GM12878 (cell line): ENCODE measurements at regions not wholly inside any gene's neighbourhood (a gene's known extent, or its start where the extent isn't known, plus 50 kb on each side); places are given as distances from the start of the nearest gene placed in this dataset.

Experiments
- ATAC-seq: fragments of 200-7000 bp; cut with Tn5 transposase; 3 replicates; pipeline ENCODE4 v1.9.1; 2020; ENCODE audit warnings: mild to moderate bottlenecking, moderate library complexity
- BruUV-seq: library from RNA; stranded (reverse); fragments of 400-500 nt; replicated peaks from 2 replicates; lab custom pipeline; 2021; lab: Mats Ljungman, UMichigan
- CTCF ChIA-PET: fragments of 300-600 bp; sonication (Branson Sonifier 250); formaldehyde crosslinking; extraction: SDS; loops from one replicate; lab custom pipeline; 2021; ENCODE audit warnings: inconsistent platforms; lab: Yijun Ruan, JAX
- POLR2A ChIA-PET: fragments of 350-600 bp; formaldehyde crosslinking; extraction: SDS; loops from one replicate; lab custom pipeline; 2021; ENCODE audit warnings: inconsistent platforms; lab: Charles Lee
- RAD21 ChIA-PET: fragments of 300-600 bp; sonication (Branson Sonifier 250); formaldehyde crosslinking; loops from one replicate; lab custom pipeline; 2023; ENCODE audit warnings: antibody characterized with exemption; ENCODE audit not compliant: unreplicated experiment; lab: Charles Lee
- SMC1A ChIA-PET: fragments of 300-600 bp; sonication (Branson Sonifier 250); formaldehyde crosslinking; loops from one replicate; lab custom pipeline; 2023; ENCODE audit not compliant: unreplicated experiment, uncharacterized antibody; lab: Charles Lee
- DNase-seq: peaks from one replicate; pipeline ENCODE4 v3.0.0-alpha.2; 2011; ENCODE audit warnings: low read depth, low spot score
- FAIRE-seq: peaks from 3 replicates; lab custom pipeline; 2011; peaks lifted over from hg19 to GRCh38; lab: Jason Lieb, UNC
- H2AFZ ChIP-seq: 2 replicates; pipeline ENCODE4 v1.6.0; 2011; ENCODE audit warnings: low read depth, low read length, control low read depth; ENCODE audit not compliant: control insufficient read depth
- H3K27ac ChIP-seq: 2 replicates; pipeline ENCODE4 v1.5.1; 2011; ENCODE audit warnings: control low read depth; ENCODE audit not compliant: control insufficient read depth, insufficient read depth
- H3K27me3 ChIP-seq, 2 experiments: replicated peaks in 1 of 2; 2 replicates each; pipeline versions ENCODE4 v1.6.0 to v1.6.1; 2011; ENCODE audit warnings: low read length in 1 of 2; ENCODE audit not compliant: control insufficient read depth in 2 of 2, insufficient read depth in 2 of 2
- H3K36me3 ChIP-seq, 2 experiments: 2 replicates each; pipeline ENCODE4 v1.5.1; 2011; ENCODE audit warnings: low read length in 1 of 2; ENCODE audit not compliant: control insufficient read depth in 2 of 2, insufficient read depth in 2 of 2
- H3K4me1 ChIP-seq: 2 replicates; pipeline ENCODE4 v1.6.1; 2011; ENCODE audit warnings: mild to moderate bottlenecking, low read length, moderate library complexity, mixed read lengths; ENCODE audit not compliant: control insufficient read depth, insufficient read depth
- H3K4me2 ChIP-seq: 2 replicates; pipeline ENCODE4 v1.6.0; 2011; ENCODE audit warnings: control low read depth; ENCODE audit not compliant: control insufficient read depth, insufficient read depth
- H3K4me3 ChIP-seq: fragments of 200-600 bp; sonication (generic); 2 replicates; pipeline ENCODE4 v1.5.1; 2016
- H3K79me2 ChIP-seq: 2 replicates; pipeline ENCODE4 v1.6.0; 2011; ENCODE audit warnings: low read length; ENCODE audit not compliant: control insufficient read depth, insufficient read depth
- H3K9ac ChIP-seq: 2 replicates; pipeline ENCODE4 v1.8.0; 2011; ENCODE audit warnings: low read length, control low read depth, mixed read lengths; ENCODE audit not compliant: control insufficient read depth, insufficient read depth
- H3K9me3 ChIP-seq: replicated peaks from 3 replicates; pipeline ENCODE4 v1.5.1; 2011; ENCODE audit warnings: mild to moderate bottlenecking, low read length; ENCODE audit not compliant: control insufficient read depth, insufficient read depth
- H4K20me1 ChIP-seq: 2 replicates; pipeline ENCODE4 v1.6.0; 2011; ENCODE audit not compliant: control insufficient read depth, insufficient read depth
- ASH2L ChIP-seq: fragments of 300-600, 200-600 bp; sonication (generic); IDR thresholded peaks from 2 replicates; pipeline ENCODE4 v1.6.1; 2017; ENCODE audit warnings: low read depth, mild to moderate bottlenecking, borderline replicate concordance
- BCL11A ChIP-seq: IDR thresholded peaks from 2 replicates; pipeline ENCODE4 v1.6.1; 2011; ENCODE audit warnings: low read depth, low read length
- BMI1 ChIP-seq: fragments of 450-650 bp; IDR thresholded peaks from 2 replicates; pipeline ENCODE4 v1.6.1; 2016; ENCODE audit warnings: mild to moderate bottlenecking, moderate library complexity, borderline replicate concordance
- BRCA1 ChIP-seq: IDR thresholded peaks from 2 replicates; pipeline ENCODE4 v1.6.1; 2011; ENCODE audit warnings: low read depth, low read length, improper control_type of control experiment
- CEBPB ChIP-seq, 2 experiments: fragments of 150-350 bp in 1 of 2; IDR thresholded peaks; 2 replicates each; pipeline ENCODE4 v1.6.1; 2012 to 2014; ENCODE audit warnings: low read depth in 2 of 2, low read length in 2 of 2, borderline replicate concordance in 1 of 2, inconsistent platforms in 1 of 2
- CHD1 ChIP-seq: IDR thresholded peaks from 2 replicates; pipeline ENCODE4 v1.6.1; 2012; ENCODE audit warnings: low read depth, low read length, improper control_type of control experiment
- DPF2 ChIP-seq: fragments of 450-650 bp; IDR thresholded peaks from 2 replicates; pipeline ENCODE4 v1.6.1; 2017; ENCODE audit warnings: mild to moderate bottlenecking
- MTA3 ChIP-seq: IDR thresholded peaks from 2 replicates; pipeline ENCODE4 v1.6.1; 2012; ENCODE audit warnings: low read length, inconsistent platforms, borderline replicate concordance
- NFYA ChIP-seq: IDR thresholded peaks from 2 replicates; pipeline ENCODE4 v1.6.1; 2011; ENCODE audit warnings: low read depth, mild to moderate bottlenecking, low read length, improper control_type of control experiment, borderline replicate concordance
- POLR2AphosphoS2 ChIP-seq: IDR thresholded peaks from 2 replicates; pipeline ENCODE4 v1.6.1; 2011; ENCODE audit warnings: low read depth, mild to moderate bottlenecking, low read length, improper control_type of control experiment, moderate library complexity
- POU2F2 ChIP-seq: IDR thresholded peaks from 3 replicates; pipeline ENCODE4 v1.6.1; 2011; ENCODE audit warnings: low read depth, mild to moderate bottlenecking, low read length, borderline replicate concordance
- RELA ChIP-seq: fragments of 450-650 bp; IDR thresholded peaks from 2 replicates; pipeline ENCODE4 v1.8.0; 2014; ENCODE audit warnings: borderline replicate concordance; ENCODE audit not compliant: partially characterized antibody
- SMAD5 ChIP-seq: IDR thresholded peaks from 2 replicates; pipeline ENCODE4 v1.6.1; 2016; ENCODE audit warnings: antibody characterized with exemption, low read depth
- WGBS: methylation state at CpG from one replicate; pipeline ENCODE4 v1.1.6; 2016; ENCODE audit warnings: low lambda C conversion rate; ENCODE audit not compliant: insufficient replicate concordance, insufficient coverage; ENCODE audit errors: missing lambda C conversion rate; 5-methylcytosine and 5-hydroxymethylcytosine counted together
- in situ Hi-C: fragments of 300-500 bp; cut with MboI; formaldehyde crosslinking; loops from 9 replicates; pipeline ENCODE4 v1.14.3; 2018; ENCODE audit warnings: mixed read lengths
- intact Hi-C: fragments of 100-400 bp; cut with micrococcal nuclease; formaldehyde crosslinking; loops from one replicate; pipeline ENCODE4 v1.14.2; 2022; ENCODE audit not compliant: unreplicated experiment
- TF ChIP-seq, protein P1 (sequence below): fragments of 450-650 bp; formaldehyde crosslinking; IDR thresholded peaks from 2 replicates; pipeline ENCODE4 v1.4.0; 2020; ENCODE audit warnings: mild to moderate bottlenecking, moderate library complexity
- TF ChIP-seq, protein P2 (sequence below): fragments of 450-650 bp; conservative IDR thresholded peaks from 2 replicates; pipeline ENCODE4 v1.6.1; 2017; ENCODE audit warnings: mild to moderate bottlenecking, moderate library complexity
- TF ChIP-seq, protein P3 (sequence below): IDR thresholded peaks from 2 replicates; pipeline ENCODE4 v1.6.1; 2011; ENCODE audit warnings: borderline replicate concordance, low read depth, mild to moderate bottlenecking, moderate library complexity, mixed read lengths, low read length; ENCODE audit not compliant: insufficient read depth; ENCODE audit errors: extremely low read length
- TF ChIP-seq, protein P4 (sequence below): IDR thresholded peaks from 2 replicates; pipeline ENCODE4 v1.6.1; 2011; ENCODE audit warnings: mild to moderate bottlenecking, low read depth, low read length, moderate library complexity; ENCODE audit not compliant: insufficient replicate concordance

DNA sequence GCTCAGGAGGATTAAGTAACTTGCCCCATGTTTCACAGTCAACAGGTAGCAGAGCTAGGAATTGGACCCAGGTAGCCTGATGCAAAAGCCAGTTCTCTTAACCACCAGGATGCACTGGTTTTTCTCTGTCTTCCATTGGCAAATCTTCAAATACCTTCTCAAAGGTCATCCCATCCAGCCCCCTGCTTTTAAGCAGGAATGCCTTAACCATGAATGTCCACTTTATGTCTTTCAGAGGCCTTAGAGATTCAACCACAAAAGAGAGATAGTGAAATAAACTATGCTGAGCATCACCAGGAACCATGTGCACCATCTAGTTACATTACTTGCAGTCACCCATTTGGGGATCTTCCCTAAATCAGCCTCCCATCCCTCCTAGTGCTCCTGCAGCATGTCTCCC is 94.3 kb downstream of the C17orf67 start (continued):
- TF ChIP-seq DPF2 = no peak
- no peak for TF ChIP-seq BMI1
- TF ChIP-seq SMAD5 = no peak
- TF ChIP-seq, protein P1, sequence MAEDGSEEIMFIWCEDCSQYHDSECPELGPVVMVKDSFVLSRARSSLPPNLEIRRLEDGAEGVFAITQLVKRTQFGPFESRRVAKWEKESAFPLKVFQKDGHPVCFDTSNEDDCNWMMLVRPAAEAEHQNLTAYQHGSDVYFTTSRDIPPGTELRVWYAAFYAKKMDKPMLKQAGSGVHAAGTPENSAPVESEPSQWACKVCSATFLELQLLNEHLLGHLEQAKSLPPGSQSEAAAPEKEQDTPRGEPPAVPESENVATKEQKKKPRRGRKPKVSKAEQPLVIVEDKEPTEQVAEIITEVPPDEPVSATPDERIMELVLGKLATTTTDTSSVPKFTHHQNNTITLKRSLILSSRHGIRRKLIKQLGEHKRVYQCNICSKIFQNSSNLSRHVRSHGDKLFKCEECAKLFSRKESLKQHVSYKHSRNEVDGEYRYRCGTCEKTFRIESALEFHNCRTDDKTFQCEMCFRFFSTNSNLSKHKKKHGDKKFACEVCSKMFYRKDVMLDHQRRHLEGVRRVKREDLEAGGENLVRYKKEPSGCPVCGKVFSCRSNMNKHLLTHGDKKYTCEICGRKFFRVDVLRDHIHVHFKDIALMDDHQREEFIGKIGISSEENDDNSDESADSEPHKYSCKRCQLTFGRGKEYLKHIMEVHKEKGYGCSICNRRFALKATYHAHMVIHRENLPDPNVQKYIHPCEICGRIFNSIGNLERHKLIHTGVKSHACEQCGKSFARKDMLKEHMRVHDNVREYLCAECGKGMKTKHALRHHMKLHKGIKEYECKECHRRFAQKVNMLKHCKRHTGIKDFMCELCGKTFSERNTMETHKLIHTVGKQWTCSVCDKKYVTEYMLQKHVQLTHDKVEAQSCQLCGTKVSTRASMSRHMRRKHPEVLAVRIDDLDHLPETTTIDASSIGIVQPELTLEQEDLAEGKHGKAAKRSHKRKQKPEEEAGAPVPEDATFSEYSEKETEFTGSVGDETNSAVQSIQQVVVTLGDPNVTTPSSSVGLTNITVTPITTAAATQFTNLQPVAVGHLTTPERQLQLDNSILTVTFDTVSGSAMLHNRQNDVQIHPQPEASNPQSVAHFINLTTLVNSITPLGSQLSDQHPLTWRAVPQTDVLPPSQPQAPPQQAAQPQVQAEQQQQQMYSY (CRISPR knock-in tag) = no peak
- TF ChIP-seq BRCA1 = no peak
- no peak for TF ChIP-seq POLR2AphosphoS2
- TF ChIP-seq, all 136 proteins: peak for 0

DNA sequence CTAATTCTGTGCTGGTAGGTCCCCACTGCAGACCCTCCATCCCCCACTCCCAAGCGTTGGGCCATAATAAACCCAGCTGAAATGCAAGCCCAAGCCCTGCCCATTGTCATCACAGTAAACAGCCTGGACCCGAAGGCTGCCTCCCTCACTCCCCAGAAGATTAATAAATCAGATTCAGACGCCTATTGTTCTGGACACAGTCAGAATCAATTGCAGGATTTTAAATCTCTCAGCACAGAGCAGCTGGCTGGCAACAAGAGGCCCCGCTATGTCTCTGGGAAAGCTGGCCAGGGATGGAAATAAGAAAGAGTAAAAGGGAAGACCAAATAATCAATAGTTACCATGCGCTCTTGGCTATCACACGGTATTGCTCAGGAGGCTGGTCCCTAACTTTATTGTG is 93.9 kb downstream of the C17orf67 start:
- H3K4me3 ChIP-seq = no peak overlapping the region
- no peaks in the 10 kb centered on the region for H3K9me3 ChIP-seq
- no peak overlapping the region for H3K4me2 ChIP-seq
- H3K4me1 ChIP-seq = no peaks in the 10 kb centered on the region
- H3K36me3 ChIP-seq = no peaks in the 10 kb centered on the region
- no peaks in the 10 kb centered on the region for H4K20me1 ChIP-seq
- no peak for DNase-seq
- in situ Hi-C loops (no loop called here), intact Hi-C loops (no loop called here)
- FAIRE-seq = no peak
- H3K79me2 ChIP-seq = no peaks in the 10 kb centered on the region
- no peaks in the 10 kb centered on the region; a peak in 2 of 4 replicates for H3K27me3 ChIP-seq
- 33% methylated on average over 6 of the region's 6 CpGs for WGBS
- POLR2A ChIA-PET = no interaction called here
- RAD21 ChIA-PET = no interaction called here
- ATAC-seq = no peak
- CTCF ChIA-PET = no interaction called here
- H2AFZ ChIP-seq = no peak overlapping the region
- no TSS peak for BruUV-seq
- H3K9ac ChIP-seq = no peak overlapping the region
- H3K27ac ChIP-seq = no peak overlapping the region
- SMC1A ChIA-PET = no interaction called here
- TF ChIP-seq POU2F2 (no peak), MTA3 (no peak), RELA (no peak), BCL11A (no peak), CHD1 (no peak), CEBPB (IDR thresholded peaks at IDR 0.05; ENCODE audit: borderline replicate concordance in 1 of 2, low read depth in 2 of 2, low read length in 2 of 2) (no peak), ASH2L (no peak), SMAD5 (no peak), NFYA (no peak)
- TF ChIP-seq, protein P2, sequence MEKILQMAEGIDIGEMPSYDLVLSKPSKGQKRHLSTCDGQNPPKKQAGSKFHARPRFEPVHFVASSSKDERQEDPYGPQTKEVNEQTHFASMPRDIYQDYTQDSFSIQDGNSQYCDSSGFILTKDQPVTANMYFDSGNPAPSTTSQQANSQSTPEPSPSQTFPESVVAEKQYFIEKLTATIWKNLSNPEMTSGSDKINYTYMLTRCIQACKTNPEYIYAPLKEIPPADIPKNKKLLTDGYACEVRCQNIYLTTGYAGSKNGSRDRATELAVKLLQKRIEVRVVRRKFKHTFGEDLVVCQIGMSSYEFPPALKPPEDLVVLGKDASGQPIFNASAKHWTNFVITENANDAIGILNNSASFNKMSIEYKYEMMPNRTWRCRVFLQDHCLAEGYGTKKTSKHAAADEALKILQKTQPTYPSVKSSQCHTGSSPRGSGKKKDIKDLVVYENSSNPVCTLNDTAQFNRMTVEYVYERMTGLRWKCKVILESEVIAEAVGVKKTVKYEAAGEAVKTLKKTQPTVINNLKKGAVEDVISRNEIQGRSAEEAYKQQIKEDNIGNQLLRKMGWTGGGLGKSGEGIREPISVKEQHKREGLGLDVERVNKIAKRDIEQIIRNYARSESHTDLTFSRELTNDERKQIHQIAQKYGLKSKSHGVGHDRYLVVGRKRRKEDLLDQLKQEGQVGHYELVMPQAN = no peak
- TF ChIP-seq, protein P3, sequence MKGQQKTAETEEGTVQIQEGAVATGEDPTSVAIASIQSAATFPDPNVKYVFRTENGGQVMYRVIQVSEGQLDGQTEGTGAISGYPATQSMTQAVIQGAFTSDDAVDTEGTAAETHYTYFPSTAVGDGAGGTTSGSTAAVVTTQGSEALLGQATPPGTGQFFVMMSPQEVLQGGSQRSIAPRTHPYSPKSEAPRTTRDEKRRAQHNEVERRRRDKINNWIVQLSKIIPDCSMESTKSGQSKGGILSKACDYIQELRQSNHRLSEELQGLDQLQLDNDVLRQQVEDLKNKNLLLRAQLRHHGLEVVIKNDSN = no peak
- TF ChIP-seq, protein P4, sequence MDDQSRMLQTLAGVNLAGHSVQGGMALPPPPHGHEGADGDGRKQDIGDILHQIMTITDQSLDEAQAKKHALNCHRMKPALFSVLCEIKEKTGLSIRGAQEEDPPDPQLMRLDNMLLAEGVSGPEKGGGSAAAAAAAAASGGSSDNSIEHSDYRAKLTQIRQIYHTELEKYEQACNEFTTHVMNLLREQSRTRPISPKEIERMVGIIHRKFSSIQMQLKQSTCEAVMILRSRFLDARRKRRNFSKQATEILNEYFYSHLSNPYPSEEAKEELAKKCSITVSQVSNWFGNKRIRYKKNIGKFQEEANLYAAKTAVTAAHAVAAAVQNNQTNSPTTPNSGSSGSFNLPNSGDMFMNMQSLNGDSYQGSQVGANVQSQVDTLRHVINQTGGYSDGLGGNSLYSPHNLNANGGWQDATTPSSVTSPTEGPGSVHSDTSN = no peak
